ENCODE measurements at regions not wholly inside any gene's neighbourhood (a gene's known extent, or its start where the extent isn't known, plus 50 kb on each side); places are given as distances from the start of the nearest gene placed in this dataset.

DNA sequence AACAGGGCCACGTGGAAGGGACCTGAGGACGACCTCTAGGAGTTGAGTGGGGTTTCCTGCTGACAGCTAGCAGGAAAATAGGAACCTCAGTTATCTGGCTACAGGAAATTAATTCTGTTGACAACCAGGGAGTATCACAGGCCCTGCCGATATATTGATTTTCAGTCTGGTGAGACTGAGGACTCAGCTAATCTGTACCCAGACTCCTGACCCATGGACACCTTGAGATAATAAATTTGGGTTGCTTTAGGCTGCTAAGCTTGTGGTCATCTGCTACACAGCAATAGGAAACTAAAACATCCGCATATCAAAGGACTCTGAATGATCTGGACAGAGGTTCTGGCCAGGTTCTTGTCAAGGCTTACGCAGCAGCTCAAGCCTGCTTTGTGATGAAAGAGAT, 80.8 kb upstream of the CNEP1R1 start:
- TF ChIP-seq, protein P1, sequence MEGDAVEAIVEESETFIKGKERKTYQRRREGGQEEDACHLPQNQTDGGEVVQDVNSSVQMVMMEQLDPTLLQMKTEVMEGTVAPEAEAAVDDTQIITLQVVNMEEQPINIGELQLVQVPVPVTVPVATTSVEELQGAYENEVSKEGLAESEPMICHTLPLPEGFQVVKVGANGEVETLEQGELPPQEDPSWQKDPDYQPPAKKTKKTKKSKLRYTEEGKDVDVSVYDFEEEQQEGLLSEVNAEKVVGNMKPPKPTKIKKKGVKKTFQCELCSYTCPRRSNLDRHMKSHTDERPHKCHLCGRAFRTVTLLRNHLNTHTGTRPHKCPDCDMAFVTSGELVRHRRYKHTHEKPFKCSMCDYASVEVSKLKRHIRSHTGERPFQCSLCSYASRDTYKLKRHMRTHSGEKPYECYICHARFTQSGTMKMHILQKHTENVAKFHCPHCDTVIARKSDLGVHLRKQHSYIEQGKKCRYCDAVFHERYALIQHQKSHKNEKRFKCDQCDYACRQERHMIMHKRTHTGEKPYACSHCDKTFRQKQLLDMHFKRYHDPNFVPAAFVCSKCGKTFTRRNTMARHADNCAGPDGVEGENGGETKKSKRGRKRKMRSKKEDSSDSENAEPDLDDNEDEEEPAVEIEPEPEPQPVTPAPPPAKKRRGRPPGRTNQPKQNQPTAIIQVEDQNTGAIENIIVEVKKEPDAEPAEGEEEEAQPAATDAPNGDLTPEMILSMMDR (IDR thresholded peaks at IDR 0.05; ENCODE audit: low read depth, low read length): no peak
- no peak for TF ChIP-seq EZH2phosphoT487 (IDR thresholded peaks at IDR 0.05; ENCODE audit: low read depth)

Measured in OCI-LY3 (cell line).